ENCODE measurements at regions not wholly inside any gene's neighbourhood (a gene's known extent, or its start where the extent isn't known, plus 50 kb on each side); places are given as distances from the start of the nearest gene placed in this dataset.
"Not testable (repeated sequence)": the region's sequence is repeated elsewhere in the genome, so short reads cannot be mapped to it uniquely, and the experiment has no call there.

DNA sequence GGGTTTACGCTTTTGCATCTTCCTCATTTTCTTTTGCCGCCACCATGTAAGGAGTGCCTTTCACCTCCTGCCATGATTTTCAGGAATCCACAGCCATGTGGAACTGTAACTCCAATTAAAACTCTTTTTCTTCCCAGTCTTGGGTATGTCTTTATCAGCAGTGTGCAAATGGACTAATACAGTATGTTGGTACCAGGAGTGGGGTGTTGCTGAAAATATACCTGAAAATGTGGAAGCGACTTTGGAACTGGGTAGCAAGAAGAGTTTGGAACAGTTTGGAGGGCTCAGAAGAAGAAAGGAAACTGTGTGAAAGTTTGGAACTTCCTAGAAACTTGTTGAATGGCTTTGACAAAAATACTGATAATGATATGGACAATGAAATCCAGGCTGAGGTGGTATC, 983.9 kb upstream of the NDST4 start:
- TF ChIP-seq, protein P1, sequence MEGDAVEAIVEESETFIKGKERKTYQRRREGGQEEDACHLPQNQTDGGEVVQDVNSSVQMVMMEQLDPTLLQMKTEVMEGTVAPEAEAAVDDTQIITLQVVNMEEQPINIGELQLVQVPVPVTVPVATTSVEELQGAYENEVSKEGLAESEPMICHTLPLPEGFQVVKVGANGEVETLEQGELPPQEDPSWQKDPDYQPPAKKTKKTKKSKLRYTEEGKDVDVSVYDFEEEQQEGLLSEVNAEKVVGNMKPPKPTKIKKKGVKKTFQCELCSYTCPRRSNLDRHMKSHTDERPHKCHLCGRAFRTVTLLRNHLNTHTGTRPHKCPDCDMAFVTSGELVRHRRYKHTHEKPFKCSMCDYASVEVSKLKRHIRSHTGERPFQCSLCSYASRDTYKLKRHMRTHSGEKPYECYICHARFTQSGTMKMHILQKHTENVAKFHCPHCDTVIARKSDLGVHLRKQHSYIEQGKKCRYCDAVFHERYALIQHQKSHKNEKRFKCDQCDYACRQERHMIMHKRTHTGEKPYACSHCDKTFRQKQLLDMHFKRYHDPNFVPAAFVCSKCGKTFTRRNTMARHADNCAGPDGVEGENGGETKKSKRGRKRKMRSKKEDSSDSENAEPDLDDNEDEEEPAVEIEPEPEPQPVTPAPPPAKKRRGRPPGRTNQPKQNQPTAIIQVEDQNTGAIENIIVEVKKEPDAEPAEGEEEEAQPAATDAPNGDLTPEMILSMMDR (conservative IDR thresholded peaks at IDR 0.05), result not testable (repeated sequence)
- TF ChIP-seq ZFX (IDR thresholded peaks at IDR 0.05), result not testable (repeated sequence)

Measured in C4-2B (cell line).